ENCODE measurements at regions not wholly inside any gene's neighbourhood (a gene's known extent, or its start where the extent isn't known, plus 50 kb on each side); places are given as distances from the start of the nearest gene placed in this dataset.

GRCh38 chr7:140239653-140239935 lies 62.8 kb upstream of the KDM7A start:
- POLR2A ChIA-PET = no interaction called here
- CTCF ChIA-PET = no interaction called here
- TF ChIP-seq CTCF (IDR thresholded peaks at IDR 0.05; ENCODE audit: control extremely low read depth, extremely low read depth, low read depth, missing control alignments) = peak; percentile 13
- DNase-seq (ENCODE audit: extremely low spot score) = no peak

- DNase-seq (ENCODE audit: extremely low spot score) = no peak
- TF ChIP-seq CTCF (IDR thresholded peaks at IDR 0.05; ENCODE audit: control extremely low read depth, extremely low read depth, low read depth, missing control alignments) = no peak
- ChIA-PET CTCF (no interaction called here), POLR2A (no interaction called here)
Observed at GRCh38 chr7:140238778-140239652, 62.2 kb upstream of the KDM7A start.

GRCh38 chr7:140237390-140237789 lies 60.6 kb upstream of the KDM7A start:
- ChIA-PET POLR2A (no interaction called here), CTCF (interaction anchor here (0.7 kb wide), 1 partner anchor 11 kb away, joined by 3 read pairs; no protein-coding TSS in a partner anchor)
- DNase-seq (ENCODE audit: extremely low spot score) = no peak
- no peak for TF ChIP-seq CTCF (IDR thresholded peaks at IDR 0.05; ENCODE audit: control extremely low read depth, extremely low read depth, low read depth, missing control alignments)

GRCh38 chr7:140236626-140237025 lies 59.8 kb upstream of the KDM7A start:
- CTCF ChIA-PET = interaction anchor here (0.7 kb wide), 1 partner anchor 10 kb away, joined by 3 read pairs; no protein-coding TSS in a partner anchor
- POLR2A ChIA-PET = no interaction called here
- DNase-seq (ENCODE audit: extremely low spot score) = no peak
- TF ChIP-seq CTCF (IDR thresholded peaks at IDR 0.05; ENCODE audit: control extremely low read depth, extremely low read depth, low read depth, missing control alignments) = no peak

- CTCF ChIA-PET = no interaction called here
- no peak for DNase-seq (ENCODE audit: extremely low spot score)
- no peak for TF ChIP-seq CTCF (IDR thresholded peaks at IDR 0.05; ENCODE audit: control extremely low read depth, extremely low read depth, low read depth, missing control alignments)
- POLR2A ChIA-PET = no interaction called here
Observed at GRCh38 chr7:140235114-140235513, 58.3 kb upstream of the KDM7A start.

GRCh38 chr7:140232957-140233917 lies 56.5 kb upstream of the KDM7A start:
- ChIA-PET POLR2A (no interaction called here), CTCF (no interaction called here)
- no peak for TF ChIP-seq CTCF (IDR thresholded peaks at IDR 0.05; ENCODE audit: control extremely low read depth, extremely low read depth, low read depth, missing control alignments)
- peak; percentile 39 for DNase-seq (ENCODE audit: extremely low spot score)
